Mesendoderm (in vitro differentiated cells): ENCODE measurements at regions not wholly inside any gene's neighbourhood (a gene's known extent, or its start where the extent isn't known, plus 50 kb on each side); places are given as distances from the start of the nearest gene placed in this dataset.
A peak's percentile ranks its signal among the peaks of the same experiment; 100 is the strongest.

ENCODE experiments used
- DNase-seq: peaks from one replicate; pipeline ENCODE4 v3.0.0; 2013
- H2AK5ac ChIP-seq: 2 replicates; pipeline ENCODE4 v1.6.1; 2013; ENCODE audit warnings: low read length, inconsistent platforms
- H2BK120ac ChIP-seq: 2 replicates; pipeline ENCODE4 v1.6.1; 2013; ENCODE audit warnings: low read depth, mild to moderate bottlenecking, low read length, moderate library complexity, mixed read lengths
- H2BK15ac ChIP-seq: replicated peaks from 2 replicates; pipeline ENCODE4 v1.6.1; 2013; ENCODE audit warnings: low read depth, mild to moderate bottlenecking, moderate library complexity
- H2BK5ac ChIP-seq: 2 replicates; pipeline ENCODE4 v1.6.1; 2013; ENCODE audit warnings: low read length, inconsistent platforms
- H3K18ac ChIP-seq: 2 replicates; pipeline ENCODE4 v1.6.1; 2013; ENCODE audit warnings: mild to moderate bottlenecking, low read length, mixed read lengths
- H3K23ac ChIP-seq: one replicate; pipeline ENCODE4 v1.6.1; 2013; ENCODE audit warnings: low read length
- H3K27ac ChIP-seq: 2 replicates; pipeline ENCODE4 v1.5.1; 2013; ENCODE audit warnings: low read depth, mild to moderate bottlenecking, inconsistent platforms, low read length, moderate library complexity
- H3K27me3 ChIP-seq: 2 replicates; pipeline ENCODE4 v1.6.1; 2013; ENCODE audit warnings: low read length, control low read depth, mild to moderate bottlenecking, inconsistent platforms; ENCODE audit not compliant: insufficient read depth, poor library complexity
- H3K36me3 ChIP-seq: 2 replicates; pipeline ENCODE4 v1.6.1; 2013; ENCODE audit warnings: low read length, inconsistent platforms; ENCODE audit not compliant: control insufficient read depth, insufficient read depth
- H3K4ac ChIP-seq: one replicate; pipeline ENCODE4 v1.6.1; 2013; ENCODE audit warnings: low read depth, mild to moderate bottlenecking, low read length, moderate library complexity
- H3K4me1 ChIP-seq: 2 replicates; pipeline ENCODE4 v1.6.1; 2013; ENCODE audit warnings: low read depth, low read length, inconsistent platforms; ENCODE audit not compliant: control insufficient read depth
- H3K4me2 ChIP-seq: 2 replicates; pipeline ENCODE4 v1.6.1; 2013; ENCODE audit warnings: low read length
- H3K4me3 ChIP-seq: 2 replicates; pipeline ENCODE4 v1.5.1; 2013; ENCODE audit warnings: mild to moderate bottlenecking, low read length
- H3K56ac ChIP-seq: one replicate; pipeline ENCODE4 v1.6.1; 2013; ENCODE audit warnings: low read length
- H3K79me1 ChIP-seq: 2 replicates; pipeline ENCODE4 v1.6.1; 2013; ENCODE audit warnings: low read length, inconsistent platforms
- H3K79me2 ChIP-seq: 2 replicates; pipeline ENCODE4 v1.6.1; 2013; ENCODE audit warnings: mild to moderate bottlenecking, low read length; ENCODE audit not compliant: control insufficient read depth, insufficient read depth
- H3K9ac ChIP-seq: 2 replicates; pipeline ENCODE4 v1.6.1; 2013; ENCODE audit warnings: low read length, inconsistent platforms
- H4K5ac ChIP-seq: one replicate; pipeline ENCODE4 v1.6.1; 2013; ENCODE audit warnings: low read length
- H4K8ac ChIP-seq: one replicate; pipeline ENCODE4 v1.6.1; 2013; ENCODE audit warnings: low read depth, mild to moderate bottlenecking, control low read depth, low read length, moderate library complexity
- whole genome bisulfite sequencing: extraction: QIAGEN DNeasy Blood & Tissue Kit; methylation state at CpG from one replicate; pipeline ENCODE4 v1.1.7; 2013; ENCODE audit warnings: low lambda C conversion rate, missing lambda C conversion rate; ENCODE audit not compliant: insufficient coverage; ENCODE audit errors: extremely low coverage; 5-methylcytosine and 5-hydroxymethylcytosine counted together

GRCh38 chr9:86521977-86522376, 167.8 kb upstream of the TUT7 start:
- Histone ChIP-seq H3K27me3 (no peaks in the 10 kb centered on the region), H3K27ac (no peak overlapping the region), H3K4ac (no peak overlapping the region), H3K36me3 (no peaks in the 10 kb centered on the region), H3K18ac (no peak overlapping the region), H2BK5ac (no peak overlapping the region), H4K5ac (no peak overlapping the region), H3K4me1 (no peaks in the 10 kb centered on the region), H3K79me1 (no peaks in the 10 kb centered on the region), H2AK5ac (no peak overlapping the region), H2BK15ac (no peak overlapping the region), H3K79me2 (no peaks in the 10 kb centered on the region), H3K4me2 (no peak overlapping the region), H3K4me3 (no peak overlapping the region), H3K23ac (no peak overlapping the region), H3K56ac (no peak overlapping the region), H2BK120ac (no peak overlapping the region), H3K9ac (no peak overlapping the region), H4K8ac (no peak overlapping the region)
- WGBS, result no CpG with 5 or more reads among the region's 5 CpGs
- no peak for DNase-seq

DNA sequence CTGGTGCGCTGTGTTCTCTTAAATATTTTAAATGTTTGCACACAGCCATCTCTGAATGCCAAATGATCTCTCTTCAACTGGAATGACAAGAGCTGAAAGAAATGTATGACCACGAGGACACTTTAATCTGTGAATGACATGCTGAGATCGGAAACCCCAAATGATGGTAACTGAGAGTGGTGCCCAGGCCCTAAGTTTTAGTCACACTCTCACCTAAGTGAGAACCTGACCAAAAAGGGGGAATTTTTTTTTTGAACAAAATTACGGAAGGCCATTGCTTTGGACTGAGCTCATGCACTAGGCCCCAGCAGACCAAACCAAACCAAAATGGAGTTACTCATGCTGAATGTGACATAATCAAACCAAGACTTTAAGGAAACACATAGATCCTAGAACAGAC, 167.1 kb upstream of the TUT7 start:
- no peak overlapping the region for H3K4ac ChIP-seq
- no CpG with 5 or more reads among the region's 4 CpGs for WGBS

DNA sequence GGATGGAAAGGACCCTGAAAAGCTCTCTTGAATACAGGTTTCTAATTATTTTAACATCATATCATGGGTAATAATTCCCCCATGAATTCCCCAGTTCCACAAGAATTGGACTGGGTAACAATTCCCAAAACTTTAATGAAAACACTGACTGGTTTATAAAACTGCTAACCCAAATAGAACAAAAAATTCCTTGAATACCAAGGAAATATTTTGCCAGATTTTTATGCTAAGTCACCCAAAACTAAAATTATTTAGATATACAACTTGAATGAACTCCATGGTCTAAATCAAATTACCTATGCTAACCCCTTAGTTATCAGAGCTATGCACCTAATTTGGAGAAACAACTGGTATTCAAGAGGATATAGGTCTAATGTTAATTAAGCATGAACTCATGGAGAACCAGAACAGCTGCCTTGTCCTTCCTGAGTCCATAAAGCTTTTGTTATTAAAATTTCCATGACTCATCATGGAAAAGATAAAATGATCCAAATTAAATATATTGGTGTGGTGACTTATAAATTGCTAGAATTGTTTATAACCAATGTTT, 164.9 kb upstream of the TUT7 start:
- no peak for DNase-seq
- no peaks in the 10 kb centered on the region for H3K79me1 ChIP-seq
- H3K9ac ChIP-seq, result no peak overlapping the region
- no peak overlapping the region for H3K23ac ChIP-seq
- no peak overlapping the region for H3K4ac ChIP-seq
- no peak overlapping the region for H2BK5ac ChIP-seq
- H3K79me2 ChIP-seq, result no peaks in the 10 kb centered on the region
- no peaks in the 10 kb centered on the region for H3K4me1 ChIP-seq
- H2AK5ac ChIP-seq, result no peak overlapping the region
- H3K27ac ChIP-seq, result no peak overlapping the region
- H3K27me3 ChIP-seq, result no peaks in the 10 kb centered on the region
- H4K5ac ChIP-seq, result no peak overlapping the region
- no peak overlapping the region for H2BK120ac ChIP-seq
- no peak overlapping the region for H4K8ac ChIP-seq
- H2BK15ac ChIP-seq, result no peak overlapping the region
- H3K4me2 ChIP-seq, result no peak overlapping the region
- no peak overlapping the region for H3K4me3 ChIP-seq
- no peak overlapping the region for H3K56ac ChIP-seq
- H3K18ac ChIP-seq, result no peak overlapping the region
- no peaks in the 10 kb centered on the region for H3K36me3 ChIP-seq

More for the DNA sequence above, 167.1 kb upstream of the TUT7 start:
- Histone ChIP-seq H2BK15ac (no peak overlapping the region), H4K8ac (no peak overlapping the region), H3K27me3 (no peaks in the 10 kb centered on the region), H3K36me3 (no peaks in the 10 kb centered on the region), H3K27ac (no peak overlapping the region), H2BK5ac (no peak overlapping the region), H3K79me1 (no peaks in the 10 kb centered on the region), H3K4me2 (no peak overlapping the region), H3K23ac (no peak overlapping the region), H3K56ac (no peak overlapping the region), H3K18ac (no peak overlapping the region), H3K9ac (no peak overlapping the region), H3K4me3 (no peak overlapping the region), H3K4me1 (no peaks in the 10 kb centered on the region), H2BK120ac (no peak overlapping the region), H2AK5ac (no peak overlapping the region), H4K5ac (no peak overlapping the region), H3K79me2 (no peaks in the 10 kb centered on the region)
- no peak for DNase-seq

- Histone ChIP-seq H3K4me3 (no peak overlapping the region), H2BK15ac (no peak overlapping the region), H3K4me2 (no peak overlapping the region), H4K5ac (no peak overlapping the region), H3K79me1 (no peaks in the 10 kb centered on the region), H3K9ac (no peak overlapping the region), H2BK5ac (no peak overlapping the region), H2AK5ac (no peak overlapping the region), H3K23ac (no peak overlapping the region), H3K79me2 (no peaks in the 10 kb centered on the region), H3K36me3 (no peaks in the 10 kb centered on the region), H3K27ac (no peak overlapping the region), H3K4ac (no peak overlapping the region), H3K27me3 (no peaks in the 10 kb centered on the region), H2BK120ac (no peak overlapping the region), H3K4me1 (no peaks in the 10 kb centered on the region), H3K18ac (no peak overlapping the region), H3K56ac (no peak overlapping the region), H4K8ac (no peak overlapping the region)
- no CpG with 5 or more reads among the region's 1 CpG for WGBS
- DNase-seq, result no peak
Measured at GRCh38 chr9:86517475-86517874, 163.3 kb upstream of the TUT7 start.

GRCh38 chr9:86516564-86516963, 162.4 kb upstream of the TUT7 start:
- Histone ChIP-seq H3K36me3 (no peaks in the 10 kb centered on the region), H3K27me3 (no peaks in the 10 kb centered on the region), H3K4me2 (no peak overlapping the region), H4K8ac (no peak overlapping the region), H3K27ac (peak overlapping the region; percentile 12), H3K79me1 (no peaks in the 10 kb centered on the region), H3K18ac (no peak overlapping the region), H4K5ac (no peak overlapping the region), H3K4ac (no peak overlapping the region), H2AK5ac (no peak overlapping the region), H2BK5ac (no peak overlapping the region), H3K79me2 (no peaks in the 10 kb centered on the region), H3K23ac (no peak overlapping the region), H3K4me1 (no peaks in the 10 kb centered on the region), H3K9ac (no peak overlapping the region), H2BK120ac (no peak overlapping the region), H3K4me3 (no peak overlapping the region), H2BK15ac (no peak overlapping the region), H3K56ac (no peak overlapping the region)
- WGBS, result no CpG with 5 or more reads among the region's 19 CpGs
- DNase-seq, result no peak

- Histone ChIP-seq H3K36me3 (no peaks in the 10 kb centered on the region), H2BK15ac (no peak overlapping the region), H3K27me3 (no peaks in the 10 kb centered on the region), H3K79me2 (no peaks in the 10 kb centered on the region), H3K9ac (no peak overlapping the region), H3K4me3 (no peak overlapping the region), H2AK5ac (no peak overlapping the region), H3K27ac (no peak overlapping the region), H3K18ac (no peak overlapping the region), H2BK5ac (no peak overlapping the region), H3K79me1 (no peaks in the 10 kb centered on the region), H4K5ac (no peak overlapping the region), H3K4me1 (no peaks in the 10 kb centered on the region), H2BK120ac (no peak overlapping the region), H3K4ac (no peak overlapping the region), H3K23ac (no peak overlapping the region), H4K8ac (no peak overlapping the region), H3K56ac (no peak overlapping the region), H3K4me2 (no peak overlapping the region)
- no CpG with 5 or more reads among the region's 4 CpGs for WGBS
- DNase-seq, result no peak
Measured at GRCh38 chr9:86515221-86515620, 161.0 kb upstream of the TUT7 start.
